Right lobe of liver (tissue), 6 donors: ENCODE measurements at regions not wholly inside any gene's neighbourhood (a gene's known extent, or its start where the extent isn't known, plus 50 kb on each side); places are given as distances from the start of the nearest gene placed in this dataset.

Source experiments
- ATAC-seq, 4 donors: fragments of 200-7000 bp; cut with Tn5 transposase; one replicate each; pipeline ENCODE4 v1.9.1; 2020; ENCODE audit warnings: mild to moderate bottlenecking in 4 of 4, moderate library complexity in 4 of 4
- DNase-seq, 3 donors: peaks; one replicate each; pipeline ENCODE4 v3.0.0-alpha.2; 2020
- H3K27ac ChIP-seq, 3 donors: fragments of 200-600 bp; one replicate each; pipeline ENCODE4 v1.8.0; 2022
- H3K27me3 ChIP-seq, 2 donors: fragments of 200-600 bp; one replicate each; pipeline ENCODE4 v1.8.0; 2022
- H3K36me3 ChIP-seq, 4 donors: fragments of 200-600 bp; sonication (generic) in 1 of 4; one replicate each; pipeline versions ENCODE4 v1.5.1 to v1.8.0; 2017 to 2022; ENCODE audit warnings: control low read depth in 1 of 4
- H3K4me1 ChIP-seq, 4 donors: fragments of 200-600 bp; sonication (generic) in 1 of 4; one replicate each; pipeline versions ENCODE4 v1.5.1 to v1.8.0; 2017 to 2022; ENCODE audit warnings: control low read depth in 1 of 4
- H3K4me3 ChIP-seq, 3 donors: fragments of 200-600 bp; one replicate each; pipeline ENCODE4 v1.8.0; 2022
- H3K9me3 ChIP-seq, 4 donors: fragments of 200-600 bp; sonication (generic) in 1 of 4; one replicate each; pipeline versions ENCODE4 v1.5.1 to v1.8.0; 2017 to 2022; ENCODE audit warnings: control low read depth in 1 of 4
- POLR2A ChIP-seq: fragments of 450-650 bp; IDR thresholded peaks from one replicate; pipeline ENCODE4 v1.6.1; 2017; ENCODE audit warnings: antibody characterized with exemption, mild to moderate bottlenecking
- WGBS: methylation state at CpG from one replicate; pipeline ENCODE4 v1.1.6; 2018; ENCODE audit warnings: low coverage, low lambda C conversion rate; ENCODE audit not compliant: insufficient coverage; ENCODE audit errors: missing lambda C conversion rate; 5-methylcytosine and 5-hydroxymethylcytosine counted together
- intact Hi-C, 2 donors: fragments of 100-400 bp; cut with DNase I; formaldehyde crosslinking; loops; one replicate each; pipeline versions ENCODE4 v1.11.2 to v1.14.1; 2022
- TF ChIP-seq, protein P1 (sequence below), 4 donors: fragments of 200-600 bp in 3 of 4; fragments of 450-650 bp in 1 of 4; IDR thresholded peaks; one replicate each; pipeline versions ENCODE4 v1.5.1 to v1.8.0; 2016 to 2022; ENCODE audit warnings: antibody characterized with exemption in 4 of 4, mild to moderate bottlenecking in 2 of 4
- donor health status: DM: no; HTN: yes; CAD: no.
- donor health status: DM: no; HTN: no; CAD: no.
- donor health status: DM: no; HTN: no; CAD: no.
- donor health status: DM: no; HTN: yes; CAD: no.
- donor health status: DM: no; HTN: yes; CAD: no.

DNA sequence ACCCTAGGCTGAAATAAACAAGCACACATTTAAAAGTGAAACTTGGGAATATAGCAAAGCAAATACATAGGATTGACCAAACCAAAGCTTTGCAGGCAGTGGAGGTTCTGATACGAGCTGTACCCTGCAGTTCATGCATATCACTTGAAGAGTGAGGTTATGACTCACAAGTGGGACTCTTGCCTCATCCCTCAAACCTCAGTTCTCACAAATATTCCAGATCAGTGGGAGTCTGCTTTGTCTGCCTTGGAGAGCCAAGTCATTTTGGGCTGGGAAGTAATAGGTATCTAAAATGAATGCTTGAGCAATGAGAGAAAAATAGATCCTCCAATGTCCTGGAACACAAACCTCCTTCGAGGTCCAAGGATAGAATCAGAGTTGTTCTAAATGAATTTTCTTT, 116.4 kb downstream of the LRIG3 start:
- H3K9me3 ChIP-seq = no peaks in the 10 kb centered on the region
- 64% methylated on average over 2 of the region's 2 CpGs for WGBS

DNA sequence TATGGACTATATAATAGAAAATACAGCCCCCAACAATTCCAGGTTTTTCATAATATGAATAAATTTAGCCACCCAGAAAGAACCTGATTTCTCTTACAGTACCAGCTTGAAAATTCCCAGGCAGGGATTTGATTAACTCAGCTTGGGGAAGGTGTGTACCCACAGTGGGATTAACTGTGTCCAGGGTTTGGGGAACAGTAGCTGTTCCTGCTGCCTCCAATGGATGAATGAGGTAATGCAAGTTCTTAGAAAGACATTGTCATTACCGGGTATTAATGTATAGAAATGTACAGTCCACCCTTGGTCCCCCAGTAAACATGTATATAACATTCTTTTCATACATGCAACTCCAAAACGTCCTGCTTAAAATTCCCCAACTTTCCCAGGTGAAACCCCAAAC, 115.6 kb downstream of the LRIG3 start:
- Histone ChIP-seq H3K4me1 (peaks cover 0 to 2% (median under 1%) of the 10 kb centered on the region in 4 donors), H3K36me3 (no peaks in the 10 kb centered on the region), H3K4me3 (no peak overlapping the region), H3K27ac (no peak overlapping the region), H3K27me3 (no peaks in the 10 kb centered on the region), H3K9me3 (no peaks in the 10 kb centered on the region)
- peak in 1 of 4 donors; percentile 59 for ATAC-seq
- WGBS = 27% methylated on average over 1 of the region's 2 CpGs
- no peak for DNase-seq
- no peak for TF ChIP-seq POLR2A
- TF ChIP-seq, protein P1, sequence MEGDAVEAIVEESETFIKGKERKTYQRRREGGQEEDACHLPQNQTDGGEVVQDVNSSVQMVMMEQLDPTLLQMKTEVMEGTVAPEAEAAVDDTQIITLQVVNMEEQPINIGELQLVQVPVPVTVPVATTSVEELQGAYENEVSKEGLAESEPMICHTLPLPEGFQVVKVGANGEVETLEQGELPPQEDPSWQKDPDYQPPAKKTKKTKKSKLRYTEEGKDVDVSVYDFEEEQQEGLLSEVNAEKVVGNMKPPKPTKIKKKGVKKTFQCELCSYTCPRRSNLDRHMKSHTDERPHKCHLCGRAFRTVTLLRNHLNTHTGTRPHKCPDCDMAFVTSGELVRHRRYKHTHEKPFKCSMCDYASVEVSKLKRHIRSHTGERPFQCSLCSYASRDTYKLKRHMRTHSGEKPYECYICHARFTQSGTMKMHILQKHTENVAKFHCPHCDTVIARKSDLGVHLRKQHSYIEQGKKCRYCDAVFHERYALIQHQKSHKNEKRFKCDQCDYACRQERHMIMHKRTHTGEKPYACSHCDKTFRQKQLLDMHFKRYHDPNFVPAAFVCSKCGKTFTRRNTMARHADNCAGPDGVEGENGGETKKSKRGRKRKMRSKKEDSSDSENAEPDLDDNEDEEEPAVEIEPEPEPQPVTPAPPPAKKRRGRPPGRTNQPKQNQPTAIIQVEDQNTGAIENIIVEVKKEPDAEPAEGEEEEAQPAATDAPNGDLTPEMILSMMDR (IDR thresholded peaks at IDR 0.05) = peak; percentile 14 to 37 (median 24)
- intact Hi-C loops = no loop called here

More for the DNA sequence above, 116.4 kb downstream of the LRIG3 start:
- Histone ChIP-seq H3K27me3 (no peaks in the 10 kb centered on the region), H3K4me1 (no peaks in the 10 kb centered on the region), H3K36me3 (no peaks in the 10 kb centered on the region), H3K4me3 (no peak overlapping the region), H3K27ac (no peak overlapping the region)
- intact Hi-C loops = no loop called here
- DNase-seq (no peak), ATAC-seq (no peak)
- TF ChIP-seq, protein P1 (IDR thresholded peaks at IDR 0.05) = no peak
- TF ChIP-seq POLR2A = no peak

DNA sequence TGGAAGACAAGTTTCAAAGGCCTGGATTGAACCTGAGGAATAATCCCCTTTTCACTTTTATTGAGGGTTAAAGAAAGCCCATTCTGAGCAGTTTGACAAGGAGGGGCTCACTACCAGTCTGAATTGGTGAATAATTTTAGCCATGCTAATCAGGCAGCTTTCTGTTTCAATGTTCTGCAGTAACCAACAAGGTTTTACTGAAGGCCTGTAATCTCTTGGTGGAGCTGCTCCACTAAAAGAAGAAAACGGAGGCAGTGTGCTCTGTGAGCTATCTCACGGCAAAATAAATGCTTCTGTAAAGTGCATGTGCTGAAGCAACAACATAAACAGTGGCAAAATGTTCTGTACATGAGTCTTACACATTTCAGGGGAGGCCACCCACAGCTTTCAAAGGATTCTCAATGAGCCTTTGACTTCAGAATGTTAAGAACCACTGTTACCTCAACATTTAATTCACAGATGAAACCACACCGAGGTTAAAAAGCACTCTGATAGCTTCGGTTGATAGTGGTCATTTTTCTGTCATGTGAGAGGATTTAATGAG, 111.2 kb downstream of the LRIG3 start:
- ATAC-seq (no peak), DNase-seq (no peak)
- no peak overlapping the region for H3K27ac ChIP-seq
- H3K4me3 ChIP-seq = no peak overlapping the region
- intact Hi-C loops = no loop called here
- TF ChIP-seq POLR2A = no peak
- TF ChIP-seq, protein P1 (IDR thresholded peaks at IDR 0.05) = no peak
- WGBS = 65% methylated on average over 3 of the region's 4 CpGs
- no peaks in the 10 kb centered on the region for H3K9me3 ChIP-seq
- no peaks in the 10 kb centered on the region for H3K27me3 ChIP-seq
- no peaks in the 10 kb centered on the region for H3K36me3 ChIP-seq
- H3K4me1 ChIP-seq = peaks cover 0 to 22% (median 7%) of the 10 kb centered on the region in 4 donors

DNA sequence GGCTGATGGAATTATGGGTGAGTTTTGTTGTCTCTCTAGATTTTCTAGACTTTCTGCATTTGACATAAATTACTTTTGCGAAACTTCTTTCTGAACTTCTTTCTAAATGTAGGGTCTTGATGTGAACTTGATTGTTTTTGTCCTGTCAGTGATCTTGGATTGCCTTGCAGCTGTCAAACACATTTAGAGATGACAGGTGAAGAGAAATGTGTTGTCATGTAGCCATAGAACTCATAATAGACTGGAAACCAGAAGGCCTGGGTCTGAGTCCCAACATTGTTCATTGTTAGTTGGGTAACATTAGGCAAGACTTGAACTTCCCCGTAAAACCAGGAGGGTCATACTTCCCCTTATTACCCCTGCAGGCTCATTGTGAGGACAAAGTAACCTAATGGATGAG, 109.0 kb downstream of the LRIG3 start:
- no peak for TF ChIP-seq POLR2A
- TF ChIP-seq, protein P1 (IDR thresholded peaks at IDR 0.05) = no peak
- Histone ChIP-seq H3K27me3 (no peaks in the 10 kb centered on the region), H3K36me3 (no peaks in the 10 kb centered on the region), H3K4me1 (peaks cover 0 to 30% (median 7%) of the 10 kb centered on the region in 4 donors), H3K9me3 (no peaks in the 10 kb centered on the region), H3K27ac (no peak overlapping the region), H3K4me3 (no peak overlapping the region)
- intact Hi-C loops = no loop called here
- 53% methylated on average over 2 of the region's 2 CpGs for WGBS
- ATAC-seq (no peak), DNase-seq (no peak)

DNA sequence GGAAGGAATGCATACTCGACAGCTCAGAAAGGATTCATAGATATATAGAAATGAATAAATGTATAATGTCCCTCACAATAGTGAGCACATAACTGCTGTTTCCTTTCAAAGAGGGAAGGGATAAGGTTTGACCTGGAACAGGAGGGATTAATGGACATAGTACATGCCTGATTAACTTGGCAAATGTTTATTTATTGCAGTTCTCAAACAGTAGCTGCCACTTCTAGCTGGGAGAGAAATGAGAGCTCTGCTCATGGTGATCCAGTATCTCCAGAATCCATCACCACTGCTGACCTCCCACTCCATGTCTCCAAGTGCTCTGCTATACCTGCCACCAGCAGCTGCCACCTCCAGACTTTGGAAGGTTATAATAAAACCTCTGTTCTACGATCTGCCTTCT, 108.1 kb downstream of the LRIG3 start:
- Histone ChIP-seq H3K4me1 (peaks cover 0 to 30% (median 7%) of the 10 kb centered on the region in 4 donors), H3K27me3 (no peaks in the 10 kb centered on the region), H3K27ac (no peak overlapping the region), H3K36me3 (no peaks in the 10 kb centered on the region), H3K4me3 (no peak overlapping the region), H3K9me3 (no peaks in the 10 kb centered on the region)
- peak; percentile 67 to 79 (median 71) for ATAC-seq
- intact Hi-C loops = no loop called here
- no peak for DNase-seq
- TF ChIP-seq, protein P1 (IDR thresholded peaks at IDR 0.05) = no peak
- TF ChIP-seq POLR2A = no peak
- 84% methylated on average over 2 of the region's 2 CpGs for WGBS
